D721Med (cell line): ENCODE measurements at regions not wholly inside any gene's neighbourhood (a gene's known extent, or its start where the extent isn't known, plus 50 kb on each side); places are given as distances from the start of the nearest gene placed in this dataset.
"Not testable (repeated sequence)": the region's sequence is repeated elsewhere in the genome, so short reads cannot be mapped to it uniquely, and the experiment has no call there.

ENCODE experiments used
- DNase-seq: peaks from one replicate; pipeline ENCODE4 v3.0.0; 2011; ENCODE audit warnings: low spot score; ENCODE audit not compliant: insufficient read length
- FAIRE-seq: peaks from 2 replicates; lab custom pipeline; 2011; peaks lifted over from hg19 to GRCh38; lab: Jason Lieb, UNC
- CTCF ChIP-seq: IDR thresholded peaks from 2 replicates; pipeline ENCODE4 v1.5.1; 2012; ENCODE audit warnings: mild to moderate bottlenecking, control low read depth; ENCODE audit not compliant: insufficient read depth; ENCODE audit errors: missing control alignments

DNA sequence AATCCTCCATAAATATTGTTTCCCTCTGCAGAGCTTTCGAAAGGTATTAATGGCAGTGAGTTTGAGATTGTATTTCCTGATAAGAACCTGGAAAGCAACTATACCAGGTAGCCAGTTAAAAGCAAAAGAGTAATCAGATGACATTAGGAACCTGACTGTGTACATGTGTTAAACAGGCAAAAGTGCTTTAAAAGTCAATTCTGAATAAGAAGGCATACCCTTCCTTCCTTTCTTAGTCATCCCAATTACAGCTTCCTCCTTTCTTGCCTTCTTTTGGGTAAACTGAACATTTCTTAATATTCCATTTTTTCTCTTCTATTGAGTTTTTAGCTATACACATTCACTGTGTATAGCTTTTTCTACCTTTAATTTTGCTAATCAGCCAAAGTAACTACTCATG, 144.7 kb downstream of the ZNF281 start:
- FAIRE-seq (no peak), DNase-seq (no peak)
- no peak for TF ChIP-seq CTCF

GRCh38 chr1:200263203-200263602, 146.6 kb downstream of the ZNF281 start:
- DNase-seq = no peak
- TF ChIP-seq CTCF = no peak
- FAIRE-seq = no peak

GRCh38 chr1:200262326-200262965, 147.4 kb downstream of the ZNF281 start:
- no peak for DNase-seq
- no peak for FAIRE-seq
- TF ChIP-seq CTCF = peak; percentile 17

DNA sequence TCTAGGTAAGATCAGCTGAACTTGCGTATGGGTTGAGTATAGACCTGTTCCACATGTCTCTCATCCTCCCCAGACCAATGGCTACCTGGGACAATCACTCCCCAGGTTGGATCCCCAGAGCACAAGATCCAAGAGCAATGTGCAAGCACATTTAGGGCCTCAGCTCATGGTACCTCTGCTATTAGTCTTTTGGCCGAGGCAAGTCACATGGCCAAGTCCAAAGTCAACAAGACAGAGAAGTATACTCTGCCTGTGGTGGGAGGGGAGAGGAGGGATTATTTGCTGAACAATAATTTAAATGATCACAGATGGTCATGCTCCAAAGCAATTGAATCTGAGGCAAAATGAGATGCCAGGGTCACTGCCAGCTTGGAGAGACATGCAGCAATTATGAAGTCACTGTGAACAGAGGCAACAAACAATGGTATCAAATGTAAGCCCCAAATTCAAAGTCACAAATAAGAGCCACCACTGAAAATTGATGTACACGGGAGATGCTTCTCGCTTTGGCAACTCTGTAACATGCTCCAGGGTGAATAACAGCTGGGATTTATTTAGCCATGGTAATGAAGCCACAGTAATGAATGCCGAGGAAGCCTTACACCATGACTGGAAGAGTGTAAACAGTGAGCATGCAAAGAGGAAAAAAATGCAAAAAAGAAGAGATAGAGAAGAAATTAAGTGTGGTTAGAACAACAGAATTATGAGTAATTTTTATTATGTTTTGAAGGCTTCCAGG, 149.1 kb downstream of the ZNF281 start:
- FAIRE-seq (no peak), DNase-seq (no peak)
- no peak for TF ChIP-seq CTCF

DNA sequence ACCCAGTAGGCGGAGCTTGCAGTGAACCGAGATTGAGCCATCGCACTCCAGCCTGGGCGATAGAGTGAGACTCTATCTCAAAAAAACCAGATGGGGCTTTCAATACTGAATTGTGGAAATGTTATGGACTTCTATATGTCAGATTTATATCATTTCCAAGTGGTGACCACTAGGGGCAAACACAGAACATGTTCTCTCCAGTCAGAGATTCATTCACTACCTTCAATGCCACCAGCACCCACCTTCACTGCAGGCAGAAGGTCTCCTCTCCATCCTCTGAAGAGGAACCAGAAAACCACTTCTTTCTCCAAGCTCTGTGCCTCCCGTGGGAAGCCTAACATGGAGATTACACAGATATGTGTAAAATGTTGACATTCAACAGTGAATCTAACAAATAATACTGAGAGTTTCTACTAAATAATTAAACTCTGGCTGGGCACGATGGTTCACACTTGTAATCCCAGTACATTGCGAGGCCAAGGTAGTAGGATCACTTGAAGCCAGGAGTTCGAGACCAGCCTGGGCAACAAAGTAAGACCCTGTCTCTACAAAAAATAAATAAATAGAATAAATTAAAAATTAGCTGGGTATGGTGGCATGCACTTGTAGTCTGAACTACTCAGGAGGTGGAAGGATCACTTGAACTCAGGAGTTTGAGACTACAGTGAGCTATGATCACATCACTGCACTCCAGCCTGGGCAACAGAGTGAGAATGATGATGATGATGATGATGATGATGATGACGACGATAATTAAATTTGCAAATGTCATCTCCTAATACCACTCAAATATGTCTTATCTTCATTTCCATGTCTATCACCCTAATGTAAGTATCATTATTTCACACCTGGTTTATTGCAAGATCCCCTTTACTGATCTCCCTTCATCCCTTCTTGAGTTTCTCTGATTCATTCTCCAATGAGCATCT, 151.1 kb downstream of the ZNF281 start:
- FAIRE-seq (no peak), DNase-seq (no peak)
- TF ChIP-seq CTCF = peak; percentile 36

GRCh38 chr1:200257235-200257634, 152.6 kb downstream of the ZNF281 start:
- TF ChIP-seq CTCF = no peak
- FAIRE-seq (no peak), DNase-seq (no peak)

GRCh38 chr1:200254602-200255001, 155.2 kb downstream of the ZNF281 start:
- not testable (repeated sequence) for FAIRE-seq, DNase-seq
